K562 (cell line): ENCODE measurements at regions not wholly inside any gene's neighbourhood (a gene's known extent, or its start where the extent isn't known, plus 50 kb on each side); places are given as distances from the start of the nearest gene placed in this dataset.
A peak's percentile ranks its signal among the peaks of the same experiment; 100 is the strongest.

Experiments used
- ADNP ChIP-seq: fragments of 200-800 bp; sonication (Bioruptor generic); IDR thresholded peaks from 2 replicates; pipeline ENCODE4 v1.6.1; 2016; ENCODE audit warnings: missing genetic modification characterization, missing compliant biosample characterization
- GTF2E2 ChIP-seq: fragments of 200-800 bp; sonication (Bioruptor generic); IDR thresholded peaks from 2 replicates; pipeline ENCODE4 v1.6.1; 2016; ENCODE audit warnings: missing genetic modification characterization, missing compliant biosample characterization
- HMG20B ChIP-seq: fragments of 250-450 bp; sonication (Bioruptor Pico); IDR thresholded peaks from 2 replicates; pipeline ENCODE4 v1.5.0; 2021; ENCODE audit warnings: mild to moderate bottlenecking
- HSF4 ChIP-seq: fragments of 250-450 bp; sonication (Bioruptor Pico); IDR thresholded peaks from 2 replicates; pipeline ENCODE4 v2.1.2; 2022; ENCODE audit warnings: mild to moderate bottlenecking, moderate library complexity, borderline replicate concordance
- ILK ChIP-seq: fragments of 450-650 bp; IDR thresholded peaks from 2 replicates; pipeline ENCODE4 v1.6.1; 2016; ENCODE audit warnings: missing genetic modification characterization, low read depth, mild to moderate bottlenecking, missing compliant biosample characterization, moderate library complexity, borderline replicate concordance
- MCM3 ChIP-seq: fragments of 450-650 bp; IDR thresholded peaks from 2 replicates; pipeline ENCODE4 v1.6.1; 2016
- MECOM ChIP-seq: fragments of 250-450 bp; sonication (Bioruptor Pico); IDR thresholded peaks from 2 replicates; pipeline ENCODE4 v1.8.0; 2022; ENCODE audit warnings: inconsistent platforms
- MTF1 ChIP-seq: fragments of 250-450 bp; sonication (Bioruptor Pico); IDR thresholded peaks from 2 replicates; pipeline ENCODE4 v1.9.0; 2021; ENCODE audit warnings: moderate library complexity, mild to moderate bottlenecking, inconsistent platforms, borderline replicate concordance
- MYNN ChIP-seq, 2 experiments: sonication (generic); formaldehyde crosslinking in 1 of 2; IDR thresholded peaks; 2 replicates each; pipeline versions ENCODE4 v1.5.0 to v1.6.1; 2016 to 2020; ENCODE audit warnings: antibody characterized with exemption in 1 of 2, missing genetic modification reagents in 1 of 2
- PHF20 ChIP-seq: fragments of 450-650 bp; IDR thresholded peaks from 2 replicates; pipeline ENCODE4 v1.6.1; 2018; ENCODE audit not compliant: partially characterized antibody
- PML ChIP-seq: IDR thresholded peaks from 2 replicates; pipeline ENCODE4 v1.6.1; 2012; ENCODE audit warnings: low read length, inconsistent platforms
- RBM14 ChIP-seq: fragments of 200-400 bp; formaldehyde crosslinking; IDR thresholded peaks from 2 replicates; pipeline ENCODE4 v1.6.1; 2018; ENCODE audit warnings: low read depth, mild to moderate bottlenecking, low read length, moderate library complexity, borderline replicate concordance; ENCODE audit not compliant: insufficient read depth
- RCOR1 ChIP-seq, 2 experiments: IDR thresholded peaks; 2 replicates each; pipeline ENCODE4 v1.6.1; 2012; ENCODE audit warnings: low read depth in 2 of 2, low read length in 2 of 2, borderline replicate concordance in 1 of 2, improper control_type of control experiment in 1 of 2
- SIRT6 ChIP-seq: IDR thresholded peaks from one replicate; pipeline ENCODE4 v1.6.1; 2012; ENCODE audit warnings: low read depth, mild to moderate bottlenecking, control low read depth, inconsistent platforms, low read length, moderate library complexity
- STAG1 ChIP-seq: sonication (generic); formaldehyde crosslinking; IDR thresholded peaks from 2 replicates; pipeline ENCODE4 v1.5.0; 2020; ENCODE audit warnings: missing genetic modification reagents, borderline replicate concordance
- TAF15 ChIP-seq: fragments of 200-400 bp; formaldehyde crosslinking; IDR thresholded peaks from 2 replicates; pipeline ENCODE4 v1.6.1; 2017; ENCODE audit warnings: mild to moderate bottlenecking, low read depth, low read length, moderate library complexity
- TBL1XR1 ChIP-seq, 2 experiments: IDR thresholded peaks; 2 replicates each; pipeline ENCODE4 v1.6.1; 2012; ENCODE audit warnings: improper control_type of control experiment in 2 of 2, low read length in 2 of 2, mild to moderate bottlenecking in 1 of 2
- THAP7 ChIP-seq: fragments of 250-450 bp; sonication (Bioruptor Pico); IDR thresholded peaks from 2 replicates; pipeline ENCODE4 v1.5.0; 2021
- ZBTB2 ChIP-seq: fragments of 450-650 bp; IDR thresholded peaks from 2 replicates; pipeline ENCODE4 v1.6.1; 2016; ENCODE audit warnings: antibody characterized with exemption
- ZBTB33 ChIP-seq: sonication (generic); formaldehyde crosslinking; IDR thresholded peaks from 2 replicates; pipeline ENCODE4 v1.8.1; 2023; ENCODE audit warnings: mild to moderate bottlenecking, missing genetic modification reagents
- ZC3H4 ChIP-seq: sonication (generic); formaldehyde crosslinking; IDR thresholded peaks from 2 replicates; pipeline ENCODE4 v1.9.0; 2021; ENCODE audit warnings: missing genetic modification reagents, borderline replicate concordance
- ZFP1 ChIP-seq: fragments of 450-650 bp; formaldehyde crosslinking; IDR thresholded peaks from 2 replicates; pipeline ENCODE4 v1.4.0; 2020; ENCODE audit warnings: mild to moderate bottlenecking, mixed read lengths
- ZNF224 ChIP-seq: sonication (generic); formaldehyde crosslinking; IDR thresholded peaks from 2 replicates; pipeline ENCODE4 v1.8.0; 2022; ENCODE audit warnings: mild to moderate bottlenecking, missing genetic modification reagents
- ZNF589 ChIP-seq: fragments of 200-800 bp; sonication (Bioruptor generic); IDR thresholded peaks from 2 replicates; pipeline ENCODE4 v1.6.1; 2016; ENCODE audit warnings: low read depth, missing genetic modification characterization, missing compliant biosample characterization

- peak; percentile 7; the same call in 1 of the 2 replicates for TF ChIP-seq ZBTB2
- TF ChIP-seq ZNF589 (CRISPR knock-in tag), result no peak; the same call in 1 of the 2 replicates
- 0 out of 2 replicates have a peak, but pooled peaks have one; percentile 24 for TF ChIP-seq PML
- no peak for TF ChIP-seq TAF15
- TF ChIP-seq ZC3H4 (CRISPR knock-in tag), result no peak
- no peak for TF ChIP-seq HMG20B (CRISPR knock-in tag)
- TF ChIP-seq GTF2E2, result no peak
- no peak for TF ChIP-seq MTF1 (CRISPR knock-in tag)
- TF ChIP-seq RCOR1 (IDR thresholded peaks at IDR 0.05; ENCODE audit: borderline replicate concordance in 1 of 2, low read depth in 2 of 2, low read length in 2 of 2), result peak in 1 of 2 experiments; percentile 64; a peak in 2 of 4 replicates
- no peak for TF ChIP-seq PHF20
- no peak for TF ChIP-seq RBM14
- TF ChIP-seq HSF4 (CRISPR knock-in tag), result no peak
- TF ChIP-seq ILK (tag), result no peak
- TF ChIP-seq MYNN (IDR thresholded peaks at IDR 0.05), result no peak
- no peak for TF ChIP-seq MYNN (CRISPR knock-in tag; IDR thresholded peaks at IDR 0.05)
- no peak for TF ChIP-seq THAP7 (CRISPR knock-in tag)
- TF ChIP-seq ZFP1 (CRISPR knock-in tag), result no peak
- TF ChIP-seq STAG1 (CRISPR knock-in tag), result no peak
- no peak for TF ChIP-seq ZNF224 (CRISPR knock-in tag)
- no peak for TF ChIP-seq ZBTB33
- TF ChIP-seq ADNP (tag), result no peak
- TF ChIP-seq SIRT6, result no peak
- TF ChIP-seq MCM3, result no peak
- peak; percentile 6; the same call in 1 of the 2 replicates for TF ChIP-seq MECOM (CRISPR knock-in tag)
- peak in 1 of 2 experiments; percentile 68; a peak in 1 of 4 replicates for TF ChIP-seq TBL1XR1 (IDR thresholded peaks at IDR 0.05; ENCODE audit: low read length in 2 of 2)
These were observed 89.2 kb upstream of the EXOC1L start (continued) for GRCh38 chr4:55730280-55730931.
